CD4-positive, alpha-beta T cell treated with Interleukin-17A for 4 hours (primary cell): ENCODE measurements at regions not wholly inside any gene's neighbourhood (a gene's known extent, or its start where the extent isn't known, plus 50 kb on each side); places are given as distances from the start of the nearest gene placed in this dataset.

Source experiments
- DNase-seq: peaks from one replicate; pipeline ENCODE4 v3.0.0-alpha.2; 2020; ENCODE audit warnings: mixed read lengths

DNA sequence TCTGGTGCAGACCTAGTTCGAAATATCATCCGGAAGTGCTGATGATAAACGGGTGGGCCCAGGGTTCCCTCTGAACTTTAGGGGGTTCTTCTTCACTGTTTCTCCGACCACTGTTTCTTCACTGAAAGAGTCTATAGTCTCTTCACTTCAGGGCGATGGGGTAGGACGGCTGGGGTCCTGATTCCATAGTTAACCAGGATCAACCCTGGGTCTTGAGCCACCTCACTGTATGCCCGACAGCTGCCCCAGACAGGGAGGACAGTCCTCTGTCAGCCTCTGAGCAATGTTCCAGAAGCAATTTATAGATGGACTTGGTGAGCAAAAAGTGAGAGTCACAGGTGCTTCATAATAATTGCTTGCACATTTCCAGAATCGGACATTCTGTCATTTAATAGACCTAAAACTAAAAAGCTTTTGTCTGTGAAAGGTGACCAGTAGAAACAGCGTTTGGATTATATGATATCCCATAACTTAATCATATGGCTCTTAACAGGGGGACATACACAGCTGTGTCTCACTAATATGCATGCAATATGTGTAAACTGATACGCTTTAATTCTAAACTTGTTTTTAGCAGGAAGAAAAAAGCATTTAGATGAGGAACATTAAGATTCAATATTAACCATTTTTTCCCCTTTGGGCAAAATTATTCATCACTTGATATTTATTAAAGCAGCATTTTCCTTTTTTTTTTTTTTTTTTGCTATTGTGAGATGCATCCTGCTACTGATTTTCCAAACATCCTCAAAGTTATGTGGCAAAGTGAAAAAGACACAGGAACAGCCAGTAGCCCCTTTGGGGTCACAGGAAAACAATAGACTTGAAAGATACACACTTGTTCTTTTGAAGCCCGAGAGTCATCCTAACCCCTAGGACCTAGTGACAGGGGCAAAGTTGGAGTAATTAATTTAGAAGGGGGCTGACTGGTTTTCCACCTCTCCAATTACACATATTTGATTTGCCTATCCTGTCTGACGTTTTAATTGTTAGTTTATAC, 277.0 kb downstream of the ZNF536 start:
- DNase-seq = no peak

DNA sequence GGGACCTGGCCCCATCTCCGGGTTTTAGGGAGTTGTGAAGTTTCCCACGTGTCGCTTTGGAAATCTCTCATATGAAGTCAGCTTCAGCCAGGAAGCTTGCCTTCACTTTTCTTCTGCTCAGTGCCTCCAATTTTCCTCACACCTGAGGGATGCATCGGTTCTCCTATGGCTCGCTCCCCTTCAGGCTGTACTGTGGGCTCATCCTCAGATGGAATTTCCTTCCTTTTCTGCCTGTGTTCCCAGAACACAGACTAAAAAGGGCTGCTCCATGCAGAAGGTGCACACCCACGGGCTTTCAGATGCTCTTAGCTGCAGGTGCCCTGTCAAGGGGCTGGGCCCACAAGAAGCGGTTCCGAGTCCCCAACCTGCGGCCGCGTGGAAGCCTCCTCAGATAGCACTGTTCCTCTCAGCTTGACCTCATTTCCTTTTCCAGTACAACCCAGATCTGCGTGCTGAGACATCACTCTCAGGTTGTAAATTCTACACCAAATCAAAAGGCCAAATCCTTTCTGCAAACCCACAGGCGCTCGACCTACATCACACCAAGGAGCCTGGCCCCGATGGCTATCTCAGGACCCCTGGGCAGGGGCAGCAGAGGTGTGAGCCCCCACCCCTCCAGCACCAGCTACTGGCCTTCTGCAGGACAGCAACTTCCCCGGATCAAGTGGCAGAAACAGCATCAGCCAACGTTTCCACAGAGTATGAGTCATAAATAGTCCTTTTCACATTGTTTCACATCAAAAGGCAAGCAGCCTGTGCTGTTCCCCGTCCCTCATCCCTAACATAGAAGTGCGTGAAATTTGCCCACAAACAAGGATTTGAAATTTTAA, 275.9 kb downstream of the ZNF536 start:
- DNase-seq = no peak

GRCh38 chr19:30646806-30647205, 274.6 kb downstream of the ZNF536 start:
- DNase-seq = no peak

GRCh38 chr19:30645946-30646577, 273.9 kb downstream of the ZNF536 start:
- no peak for DNase-seq

- DNase-seq = no peak
Measured at GRCh38 chr19:30640252-30640965, 268.2 kb downstream of the ZNF536 start.

DNA sequence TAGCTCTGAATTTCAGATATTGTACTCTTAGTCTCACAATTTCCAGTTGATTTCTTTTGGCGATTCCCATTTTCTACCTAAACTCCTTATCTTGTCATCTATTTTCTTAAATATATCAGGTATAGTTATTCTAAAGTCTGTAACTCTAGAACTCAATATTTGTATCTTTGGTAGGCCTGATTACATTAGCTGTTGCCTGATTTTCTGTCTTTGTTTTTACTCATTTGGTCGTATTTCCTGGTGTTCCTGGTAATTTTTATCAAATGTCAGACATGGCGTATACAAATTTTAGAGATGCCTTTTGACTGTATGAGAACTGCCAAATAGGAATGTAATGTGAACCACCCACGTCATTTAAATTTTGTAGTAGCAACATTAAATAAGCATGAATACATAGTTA, 266.7 kb downstream of the ZNF536 start:
- no peak for DNase-seq

DNA sequence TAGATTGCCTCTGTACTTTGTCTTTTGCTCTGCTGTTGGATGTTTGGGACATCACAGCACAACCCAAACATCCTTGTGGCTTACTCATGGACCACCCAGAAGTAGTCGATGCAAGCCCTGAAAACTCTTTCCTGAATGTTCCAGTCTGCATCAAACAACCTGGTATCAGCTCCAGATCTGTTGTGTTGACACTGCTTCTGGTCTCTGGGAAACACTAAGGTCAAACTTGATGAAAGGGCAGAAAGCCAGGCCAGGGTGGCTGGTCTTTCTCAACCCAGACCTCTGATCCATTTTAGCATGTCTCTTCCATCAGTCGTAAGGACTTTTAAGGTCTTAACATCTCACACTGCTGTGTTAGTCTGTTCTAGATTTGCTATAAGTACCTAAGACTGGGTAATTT, 265.7 kb downstream of the ZNF536 start:
- DNase-seq = no peak

GRCh38 chr19:30634996-30635975, 263.1 kb downstream of the ZNF536 start:
- DNase-seq = no peak

DNA sequence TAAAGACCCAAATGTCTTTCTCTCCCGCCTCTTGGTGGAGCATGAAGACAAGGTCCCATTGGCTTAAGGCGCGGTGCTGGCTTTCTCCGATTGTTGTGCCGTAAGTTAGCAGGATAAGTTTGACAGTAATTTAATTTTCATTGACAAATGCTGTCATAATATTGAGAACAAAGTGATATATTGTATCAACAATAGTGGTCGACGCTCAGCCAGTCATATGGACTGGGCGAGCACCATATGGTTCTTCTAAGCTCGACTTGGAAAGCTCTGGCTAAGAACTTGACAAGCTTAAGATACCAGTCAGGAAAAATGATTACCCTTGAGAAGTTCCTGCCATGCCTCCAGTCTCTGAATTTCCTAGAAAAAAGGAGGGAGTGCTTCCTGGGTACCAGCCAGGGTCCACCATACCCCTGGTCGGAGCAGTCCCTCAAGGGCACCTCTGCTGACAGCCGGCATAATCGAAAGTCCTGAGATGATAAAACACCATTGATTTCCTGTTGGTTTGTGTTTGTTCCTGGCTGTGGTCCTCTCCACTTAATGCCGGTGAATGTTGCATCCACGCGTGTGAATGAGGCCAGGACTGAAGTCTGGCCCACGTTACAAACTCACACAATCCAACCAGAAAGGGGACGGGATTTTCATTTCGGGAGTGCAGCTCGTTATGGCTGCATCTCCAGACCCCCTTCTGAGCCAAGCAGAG, 262.1 kb downstream of the ZNF536 start:
- no peak for DNase-seq

DNA sequence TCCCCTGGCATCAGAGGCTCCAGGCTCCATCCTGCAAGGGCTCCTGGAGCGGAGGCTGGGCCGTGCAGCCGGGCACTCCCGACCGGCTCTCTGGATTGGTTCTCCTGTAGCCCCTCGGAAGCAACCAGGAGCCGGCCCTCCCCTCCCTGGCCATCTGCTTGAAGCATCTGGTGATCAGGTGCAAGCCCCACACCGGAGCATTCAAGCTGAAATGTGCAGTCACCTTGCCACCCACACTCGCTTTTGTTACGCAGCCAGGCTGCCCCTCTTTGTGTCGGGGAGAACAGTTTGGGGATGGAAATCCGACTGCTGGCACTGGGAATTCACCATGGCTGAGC, 258.8 kb downstream of the ZNF536 start:
- DNase-seq = no peak

- no peak for DNase-seq
Measured at GRCh38 chr19:30630289-30631032, 258.3 kb downstream of the ZNF536 start.

- no peak for DNase-seq
Measured at GRCh38 chr19:30629086-30629485, 256.9 kb downstream of the ZNF536 start.

DNA sequence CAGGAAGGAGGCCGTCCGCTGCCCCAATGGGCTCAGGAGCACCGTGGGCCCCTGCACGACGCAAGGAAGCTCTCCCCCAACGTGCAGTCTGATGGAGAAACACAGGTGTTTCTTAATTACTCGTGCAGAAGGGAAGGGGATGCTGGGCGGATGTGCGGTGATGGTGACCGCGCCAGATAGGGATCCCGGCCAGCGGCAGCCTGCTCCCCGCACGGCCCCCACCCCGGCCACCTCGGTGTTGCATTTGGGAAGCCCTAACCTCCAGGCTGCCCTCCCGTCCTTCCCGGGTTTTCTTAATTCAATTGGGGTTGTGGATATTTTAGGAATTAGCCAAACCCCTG, 254.4 kb downstream of the ZNF536 start:
- no peak for DNase-seq

- DNase-seq = no peak
Measured at GRCh38 chr19:30625947-30626625, 253.9 kb downstream of the ZNF536 start.

DNA sequence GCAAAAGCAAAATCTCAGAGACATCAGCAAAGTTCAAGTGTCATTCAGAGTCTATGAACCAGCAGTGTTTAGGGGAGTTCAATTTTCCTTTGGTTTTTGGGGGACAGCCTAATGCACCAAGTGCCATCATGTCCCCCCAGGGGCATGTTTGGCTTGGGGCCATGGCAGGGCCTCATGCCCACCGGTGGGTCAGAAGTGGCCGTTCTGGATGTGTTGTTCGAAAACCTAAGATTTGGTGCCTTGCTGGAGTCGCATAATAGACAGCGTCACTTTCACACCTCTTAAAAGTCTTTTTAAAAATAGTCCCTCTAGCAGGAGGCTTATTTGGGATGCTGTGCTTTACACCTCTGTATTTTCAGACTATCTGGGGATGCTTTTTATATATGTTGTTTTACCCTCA, 250.1 kb downstream of the ZNF536 start:
- DNase-seq = no peak

GRCh38 chr19:30621326-30621920, 249.2 kb downstream of the ZNF536 start:
- DNase-seq = no peak

DNA sequence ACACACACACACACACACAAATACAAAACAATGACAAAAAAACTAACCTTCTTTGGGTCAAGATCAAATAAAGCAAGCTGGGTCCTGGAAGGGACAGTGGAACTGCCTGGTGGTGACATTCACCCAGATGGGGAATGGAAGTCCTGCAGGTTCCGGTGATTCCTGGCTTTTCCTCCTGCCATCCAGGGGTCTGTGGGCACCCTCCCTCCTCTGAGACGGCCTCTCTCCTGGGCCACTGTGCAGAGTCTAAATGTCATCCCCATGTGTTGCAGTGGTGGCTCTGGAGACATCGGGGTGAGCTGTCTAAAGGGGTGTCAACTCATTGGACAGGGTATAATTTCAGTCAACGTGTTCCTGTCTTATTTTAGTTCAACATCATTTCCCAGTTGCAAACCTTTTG, 248.2 kb downstream of the ZNF536 start:
- no peak for DNase-seq

DNA sequence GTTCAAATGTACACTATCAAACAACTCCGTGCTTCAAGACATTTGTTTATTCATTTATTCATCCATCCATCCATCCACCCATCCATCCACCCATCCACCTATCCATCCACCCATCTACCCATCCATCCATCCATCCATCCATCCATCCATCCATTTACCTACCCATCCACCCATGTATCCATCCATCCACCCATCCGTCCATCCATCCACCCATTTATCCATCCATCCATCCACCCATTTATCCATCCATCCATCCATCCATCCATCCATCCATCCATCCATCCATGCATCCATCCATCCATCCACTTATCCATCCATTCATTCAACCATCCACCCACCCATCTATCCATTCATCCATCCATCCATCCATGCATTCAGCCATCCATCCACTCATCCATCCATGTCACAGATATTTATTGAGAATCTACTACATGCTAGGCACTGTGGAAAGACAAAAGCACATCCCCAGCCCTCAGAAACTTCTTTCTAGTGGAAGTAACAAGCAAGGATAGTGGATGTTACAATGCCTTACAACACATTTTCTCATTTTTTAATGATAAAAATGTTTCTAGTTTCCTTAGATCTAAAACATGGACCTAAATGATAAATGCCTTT, 237.6 kb downstream of the ZNF536 start:
- no peak for DNase-seq

- no peak for DNase-seq
Measured at GRCh38 chr19:30608471-30608870, 236.3 kb downstream of the ZNF536 start.
